Lung (tissue), 11 donors: ENCODE measurements at regions not wholly inside any gene's neighbourhood (a gene's known extent, or its start where the extent isn't known, plus 50 kb on each side); places are given as distances from the start of the nearest gene placed in this dataset.

Experiments
- ATAC-seq: fragments of 200-7000 bp; cut with Tn5 transposase; one replicate; pipeline ENCODE4 v1.9.1; 2020; ENCODE audit warnings: moderate number of reproducible peaks; ENCODE audit not compliant: insufficient read depth, low FRiP score
- DNase-seq, 3 donors: peaks; one replicate each; pipeline ENCODE4 v3.0.0-alpha.2; 2013 to 2017
- H3K27ac ChIP-seq, 2 donors: one replicate each; pipeline ENCODE4 v1.5.1; 2013; ENCODE audit warnings: mild to moderate bottlenecking in 2 of 2, moderate library complexity in 2 of 2, control low read depth in 1 of 2, inconsistent platforms in 1 of 2, low read depth in 1 of 2, low read length in 1 of 2
- H3K27me3 ChIP-seq, 3 donors: one replicate each; pipeline ENCODE4 v1.5.1; 2013; ENCODE audit warnings: low read length in 2 of 3; ENCODE audit not compliant: control insufficient read depth in 3 of 3, insufficient read depth in 3 of 3
- H3K36me3 ChIP-seq, 4 donors: one replicate each; pipeline ENCODE4 v1.5.1; 2013; ENCODE audit warnings: low read length in 4 of 4, mild to moderate bottlenecking in 1 of 4, moderate library complexity in 1 of 4; ENCODE audit not compliant: control insufficient read depth in 4 of 4, insufficient read depth in 4 of 4
- H3K4me1 ChIP-seq, 5 donors: one replicate each; pipeline ENCODE4 v1.5.1; 2013; ENCODE audit warnings: low read length in 5 of 5, mild to moderate bottlenecking in 2 of 5, moderate library complexity in 1 of 5; ENCODE audit not compliant: control insufficient read depth in 5 of 5, insufficient read depth in 5 of 5
- H3K4me3 ChIP-seq: one replicate; pipeline ENCODE4 v1.5.1; 2013; ENCODE audit warnings: mild to moderate bottlenecking, control low read depth, moderate library complexity
- H3K9ac ChIP-seq, 2 donors: one replicate each; pipeline ENCODE4 v1.5.1; 2013; ENCODE audit warnings: low read length in 2 of 2, control low read depth in 1 of 2; ENCODE audit not compliant: insufficient read depth in 1 of 2
- H3K9me3 ChIP-seq, 4 donors: one replicate each; pipeline ENCODE4 v1.5.1; 2013; ENCODE audit warnings: low read length in 3 of 4, mild to moderate bottlenecking in 1 of 4, moderate library complexity in 1 of 4; ENCODE audit not compliant: control insufficient read depth in 4 of 4, insufficient read depth in 3 of 4
- WGBS, 2 donors: extraction: QIAGEN DNeasy Blood & Tissue Kit; methylation state at CpG; one replicate each; pipeline ENCODE4 v1.1.7; 2013; 5-methylcytosine and 5-hydroxymethylcytosine counted together
- TF ChIP-seq, protein P1 (sequence below): IDR thresholded peaks from 2 replicates; pipeline ENCODE4 v1.5.1; 2012; ENCODE audit warnings: mild to moderate bottlenecking; ENCODE audit errors: control extremely low read depth, extremely low read depth
- donor health status: control.
- donor health status: control.
- donor health status: Bipolar disorder and iron deficiency.
- donor health status: healthy.
- donor health status: DM: yes; HTN: yes; CAD: no.

DNA sequence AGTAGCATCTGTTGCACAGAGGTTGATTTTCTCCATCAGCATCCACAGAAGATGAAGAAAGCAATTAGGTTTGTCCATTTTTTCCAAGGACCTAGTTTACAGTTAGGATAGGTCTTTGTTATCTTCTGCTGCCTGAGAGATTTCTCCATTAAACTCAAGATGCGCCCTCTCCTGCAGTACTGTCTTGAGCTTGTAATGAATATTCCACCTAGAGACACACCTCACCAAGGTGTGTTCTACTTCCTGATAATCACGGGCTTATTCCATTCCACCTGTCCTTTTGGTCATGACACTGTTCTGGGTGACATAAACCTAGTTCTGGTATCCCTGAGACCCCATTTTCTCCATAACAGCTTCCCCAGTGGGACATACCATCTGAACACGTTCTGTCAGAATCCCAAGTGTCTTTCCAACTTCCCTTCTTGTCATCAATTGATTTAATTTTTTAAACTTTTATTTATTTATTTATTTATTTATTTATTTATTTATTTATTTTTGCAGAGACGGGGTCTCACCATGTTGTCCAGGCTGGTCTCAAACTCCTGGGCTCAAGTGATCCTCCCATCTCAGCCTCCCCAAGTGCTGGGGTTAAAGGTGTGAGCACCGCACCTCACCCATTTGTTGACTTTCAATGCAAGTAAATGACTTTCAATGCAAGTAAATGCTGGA, 75.6 kb upstream of the HS3ST5 start:
- no peak overlapping the region for H3K4me3 ChIP-seq
- ATAC-seq = no peak
- TF ChIP-seq, protein P1, sequence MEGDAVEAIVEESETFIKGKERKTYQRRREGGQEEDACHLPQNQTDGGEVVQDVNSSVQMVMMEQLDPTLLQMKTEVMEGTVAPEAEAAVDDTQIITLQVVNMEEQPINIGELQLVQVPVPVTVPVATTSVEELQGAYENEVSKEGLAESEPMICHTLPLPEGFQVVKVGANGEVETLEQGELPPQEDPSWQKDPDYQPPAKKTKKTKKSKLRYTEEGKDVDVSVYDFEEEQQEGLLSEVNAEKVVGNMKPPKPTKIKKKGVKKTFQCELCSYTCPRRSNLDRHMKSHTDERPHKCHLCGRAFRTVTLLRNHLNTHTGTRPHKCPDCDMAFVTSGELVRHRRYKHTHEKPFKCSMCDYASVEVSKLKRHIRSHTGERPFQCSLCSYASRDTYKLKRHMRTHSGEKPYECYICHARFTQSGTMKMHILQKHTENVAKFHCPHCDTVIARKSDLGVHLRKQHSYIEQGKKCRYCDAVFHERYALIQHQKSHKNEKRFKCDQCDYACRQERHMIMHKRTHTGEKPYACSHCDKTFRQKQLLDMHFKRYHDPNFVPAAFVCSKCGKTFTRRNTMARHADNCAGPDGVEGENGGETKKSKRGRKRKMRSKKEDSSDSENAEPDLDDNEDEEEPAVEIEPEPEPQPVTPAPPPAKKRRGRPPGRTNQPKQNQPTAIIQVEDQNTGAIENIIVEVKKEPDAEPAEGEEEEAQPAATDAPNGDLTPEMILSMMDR = no peak
- DNase-seq = no peak
- 84 to 86% methylated on average over 5 of the region's 5 CpGs for WGBS, 2 donors
- H3K36me3 ChIP-seq = no peaks in the 10 kb centered on the region
- no peak overlapping the region for H3K27ac ChIP-seq
- no peaks in the 10 kb centered on the region for H3K9me3 ChIP-seq
- H3K4me1 ChIP-seq = no peaks in the 10 kb centered on the region
- H3K27me3 ChIP-seq = peaks cover 0 to 3% (median 0%) of the 10 kb centered on the region in 3 donors
- H3K9ac ChIP-seq = no peak overlapping the region

DNA sequence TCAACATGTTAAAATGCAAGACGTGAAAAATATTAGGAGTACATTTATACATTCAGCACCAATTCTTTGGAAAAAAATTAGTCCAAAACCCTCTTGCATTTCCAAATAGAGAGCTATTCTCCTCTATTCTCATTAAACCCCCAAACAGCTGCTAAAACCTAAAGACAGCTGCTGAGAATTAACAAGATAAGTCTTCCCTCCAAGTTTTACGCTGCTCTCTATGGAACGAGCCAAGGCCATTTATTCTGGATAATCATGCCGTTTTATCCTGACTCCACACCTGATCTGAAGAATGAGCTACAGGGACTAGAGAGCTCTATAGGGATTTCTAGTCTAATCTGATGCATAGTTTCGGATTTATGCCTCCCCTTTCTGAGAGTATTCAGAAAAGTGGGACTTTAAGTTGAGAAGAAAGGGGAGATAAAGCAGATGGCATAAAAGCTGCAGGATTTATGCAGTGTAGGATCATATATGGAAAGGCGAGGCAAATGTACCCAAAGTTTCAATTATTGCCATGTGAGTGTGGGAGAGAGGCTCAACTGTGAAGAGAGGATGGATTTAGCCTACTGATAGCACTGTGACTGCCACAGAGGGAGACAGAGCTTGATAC, 64.7 kb upstream of the HS3ST5 start:
- 82 to 84% methylated on average over 6 of the region's 6 CpGs for WGBS, 2 donors
- H3K4me1 ChIP-seq = peaks cover 0 to 2% (median 0%) of the 10 kb centered on the region in 5 donors
- H3K4me3 ChIP-seq = no peak overlapping the region
- ATAC-seq (no peak), DNase-seq (no peak)
- H3K36me3 ChIP-seq = no peaks in the 10 kb centered on the region
- no peak overlapping the region for H3K9ac ChIP-seq
- TF ChIP-seq, protein P1 = no peak
- H3K27me3 ChIP-seq = no peaks in the 10 kb centered on the region
- no peak overlapping the region for H3K27ac ChIP-seq
- H3K9me3 ChIP-seq = no peaks in the 10 kb centered on the region

DNA sequence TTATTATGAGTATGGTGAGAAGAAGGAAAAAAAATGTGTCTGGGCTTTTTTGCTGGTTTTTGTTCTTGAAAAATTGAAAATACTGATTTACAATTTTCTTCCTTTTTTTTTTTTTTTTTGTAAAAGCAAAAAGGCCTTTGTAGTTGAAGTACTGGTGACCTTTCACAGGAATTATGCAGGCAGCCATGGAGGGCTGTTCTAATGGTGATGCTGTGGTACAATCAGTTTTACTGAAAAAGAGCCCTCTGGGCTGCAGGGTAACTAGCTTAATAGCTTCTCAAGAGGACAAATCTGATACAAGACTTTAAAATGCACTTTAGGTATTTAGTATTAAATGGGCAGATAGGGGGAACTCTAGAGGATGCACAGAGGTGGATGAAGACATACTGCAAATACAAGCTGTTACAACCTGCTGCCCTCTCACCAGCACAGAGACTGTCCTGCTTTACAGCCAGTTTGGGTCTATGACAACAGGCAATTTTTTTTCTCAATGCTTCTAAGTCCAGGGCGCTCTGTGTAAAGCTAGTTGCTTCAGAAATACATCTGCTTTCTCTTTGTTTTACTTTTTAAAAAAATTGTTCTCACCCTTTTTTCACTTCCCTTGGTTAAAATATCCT, 61.6 kb upstream of the HS3ST5 start:
- no peak for DNase-seq
- Histone ChIP-seq H3K9ac (no peak overlapping the region), H3K9me3 (no peaks in the 10 kb centered on the region), H3K27me3 (no peaks in the 10 kb centered on the region), H3K4me1 (no peaks in the 10 kb centered on the region), H3K4me3 (no peak overlapping the region), H3K27ac (no peak overlapping the region), H3K36me3 (no peaks in the 10 kb centered on the region)
- TF ChIP-seq, protein P1 = no peak
- 78 to 92% methylated on average over 1 of the region's 1 CpG for WGBS, 2 donors
- no peak for ATAC-seq
